ENCODE measurements at regions not wholly inside any gene's neighbourhood (a gene's known extent, or its start where the extent isn't known, plus 50 kb on each side); places are given as distances from the start of the nearest gene placed in this dataset.
"Not testable (repeated sequence)": the region's sequence is repeated elsewhere in the genome, so short reads cannot be mapped to it uniquely, and the experiment has no call there.

GRCh38 chr16:59959311-59959710 lies 1225.2 kb upstream of the GOT2 start:
- Histone ChIP-seq H3K27ac (ENCODE audit: low read depth in 1 of 2, low read length in 2 of 2) (no peak overlapping the region), H3K9me3 (ENCODE audit: control insufficient read depth in 4 of 4, low read length in 3 of 4) (no peaks in the 10 kb centered on the region), H3K4me1 (ENCODE audit: control insufficient read depth in 4 of 4, insufficient read depth in 4 of 4, low read length in 3 of 4) (no peaks in the 10 kb centered on the region), H3K9ac (ENCODE audit: low read depth in 1 of 2, low read length in 2 of 2) (no peak overlapping the region), H3K36me3 (ENCODE audit: control insufficient read depth in 4 of 4, insufficient read depth in 3 of 4, low read depth in 1 of 4, low read length in 3 of 4) (no peaks in the 10 kb centered on the region), H3K4me3 (ENCODE audit: low read depth in 1 of 3, low read length in 3 of 3) (no peak overlapping the region), H3K27me3 (ENCODE audit: control insufficient read depth in 4 of 4, insufficient read depth in 4 of 4, low read length in 3 of 4) (no peaks in the 10 kb centered on the region)
- DNase-seq (ENCODE audit: low spot score), result no peak
- no peak for TF ChIP-seq RXRA (IDR thresholded peaks at IDR 0.05)
- TF ChIP-seq NR2F2 (IDR thresholded peaks at IDR 0.05), result no peak
- TF ChIP-seq, protein P1, sequence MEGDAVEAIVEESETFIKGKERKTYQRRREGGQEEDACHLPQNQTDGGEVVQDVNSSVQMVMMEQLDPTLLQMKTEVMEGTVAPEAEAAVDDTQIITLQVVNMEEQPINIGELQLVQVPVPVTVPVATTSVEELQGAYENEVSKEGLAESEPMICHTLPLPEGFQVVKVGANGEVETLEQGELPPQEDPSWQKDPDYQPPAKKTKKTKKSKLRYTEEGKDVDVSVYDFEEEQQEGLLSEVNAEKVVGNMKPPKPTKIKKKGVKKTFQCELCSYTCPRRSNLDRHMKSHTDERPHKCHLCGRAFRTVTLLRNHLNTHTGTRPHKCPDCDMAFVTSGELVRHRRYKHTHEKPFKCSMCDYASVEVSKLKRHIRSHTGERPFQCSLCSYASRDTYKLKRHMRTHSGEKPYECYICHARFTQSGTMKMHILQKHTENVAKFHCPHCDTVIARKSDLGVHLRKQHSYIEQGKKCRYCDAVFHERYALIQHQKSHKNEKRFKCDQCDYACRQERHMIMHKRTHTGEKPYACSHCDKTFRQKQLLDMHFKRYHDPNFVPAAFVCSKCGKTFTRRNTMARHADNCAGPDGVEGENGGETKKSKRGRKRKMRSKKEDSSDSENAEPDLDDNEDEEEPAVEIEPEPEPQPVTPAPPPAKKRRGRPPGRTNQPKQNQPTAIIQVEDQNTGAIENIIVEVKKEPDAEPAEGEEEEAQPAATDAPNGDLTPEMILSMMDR (IDR thresholded peaks at IDR 0.05; ENCODE audit: low read depth, low read length, missing input control), result no peak
- no peak for TF ChIP-seq YY1 (IDR thresholded peaks at IDR 0.05)
- no peak for TF ChIP-seq RAD21 (IDR thresholded peaks at IDR 0.05)
- WGBS, result 67% methylated on average over 3 of the region's 3 CpGs

DNA sequence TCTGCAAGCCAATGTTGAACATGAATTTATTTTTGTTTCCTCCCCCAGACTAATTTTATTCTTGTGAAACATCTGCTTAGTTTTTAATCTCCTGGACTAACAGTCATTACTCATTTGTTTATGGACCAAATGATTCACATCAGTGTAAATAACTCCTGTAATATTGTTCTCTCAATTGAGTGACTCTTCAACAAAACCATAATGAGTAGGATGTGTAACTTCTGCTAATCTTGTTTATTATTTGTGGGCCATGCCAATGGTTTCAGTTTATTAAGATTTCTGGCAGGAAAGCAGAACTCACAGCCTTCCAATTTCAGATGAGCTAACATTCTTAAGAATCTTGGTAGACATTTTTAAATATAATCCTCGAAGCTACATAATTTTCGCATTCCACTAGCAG lies 1216.3 kb upstream of the GOT2 start:
- Histone ChIP-seq H3K9ac (ENCODE audit: low read depth in 1 of 2, low read length in 2 of 2) (no peak overlapping the region), H3K9me3 (ENCODE audit: control insufficient read depth in 4 of 4, low read length in 3 of 4) (no peaks in the 10 kb centered on the region), H3K27ac (ENCODE audit: low read depth in 1 of 2, low read length in 2 of 2) (no peak overlapping the region), H3K36me3 (ENCODE audit: control insufficient read depth in 4 of 4, insufficient read depth in 3 of 4, low read depth in 1 of 4, low read length in 3 of 4) (no peaks in the 10 kb centered on the region), H3K4me1 (ENCODE audit: control insufficient read depth in 4 of 4, insufficient read depth in 4 of 4, low read length in 3 of 4) (no peaks in the 10 kb centered on the region), H3K4me3 (ENCODE audit: low read depth in 1 of 3, low read length in 3 of 3) (no peak overlapping the region), H3K27me3 (ENCODE audit: control insufficient read depth in 4 of 4, insufficient read depth in 4 of 4, low read length in 3 of 4) (no peaks in the 10 kb centered on the region)
- DNase-seq (ENCODE audit: low spot score), result no peak
- no peak for TF ChIP-seq RXRA (IDR thresholded peaks at IDR 0.05)
- no peak for TF ChIP-seq HNF4G (IDR thresholded peaks at IDR 0.05)
- TF ChIP-seq NR2F2 (IDR thresholded peaks at IDR 0.05), result no peak
- no peak for TF ChIP-seq FOXA1 (IDR thresholded peaks at IDR 0.05)
- no peak for TF ChIP-seq JUND (IDR thresholded peaks at IDR 0.05)
- 83% methylated on average over 2 of the region's 2 CpGs for WGBS

- not testable (repeated sequence) for H3K4me1 ChIP-seq (ENCODE audit: control insufficient read depth in 4 of 4, insufficient read depth in 4 of 4, low read length in 3 of 4); H3K9ac ChIP-seq (ENCODE audit: low read depth in 1 of 2, low read length in 2 of 2); H3K27me3 ChIP-seq (ENCODE audit: control insufficient read depth in 4 of 4, insufficient read depth in 4 of 4, low read length in 3 of 4); H3K9me3 ChIP-seq (ENCODE audit: control insufficient read depth in 4 of 4, low read length in 3 of 4); H3K27ac ChIP-seq (ENCODE audit: low read depth in 1 of 2, low read length in 2 of 2); H3K36me3 ChIP-seq (ENCODE audit: control insufficient read depth in 4 of 4, insufficient read depth in 3 of 4, low read depth in 1 of 4, low read length in 3 of 4); H3K4me3 ChIP-seq (ENCODE audit: low read depth in 1 of 3, low read length in 3 of 3); DNase-seq (ENCODE audit: low spot score)
- 61% methylated on average over 5 of the region's 5 CpGs for WGBS
Measured at GRCh38 chr16:59944041-59944440, 1209.9 kb upstream of the GOT2 start.

DNA sequence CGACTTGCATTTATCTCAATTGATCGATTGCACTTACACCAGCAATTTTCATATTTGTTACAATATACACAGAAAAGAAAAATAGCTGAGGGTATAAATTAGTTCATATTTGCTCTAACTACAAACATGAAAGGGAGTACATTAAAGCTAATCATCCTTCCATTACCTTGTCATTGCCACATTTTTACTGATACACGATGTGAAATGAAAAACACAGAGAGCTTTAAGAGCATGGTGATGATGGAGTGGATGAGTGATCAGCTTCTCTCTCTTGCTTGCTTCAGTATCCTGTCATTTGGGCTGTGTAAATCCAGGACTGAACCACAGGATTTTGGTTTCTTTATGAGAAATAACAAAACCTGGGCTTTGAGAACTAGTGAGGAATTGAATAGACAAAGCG lies 1207.5 kb upstream of the GOT2 start:
- Histone ChIP-seq H3K36me3 (ENCODE audit: control insufficient read depth in 4 of 4, insufficient read depth in 3 of 4, low read depth in 1 of 4, low read length in 3 of 4) (no peaks in the 10 kb centered on the region), H3K4me1 (ENCODE audit: control insufficient read depth in 4 of 4, insufficient read depth in 4 of 4, low read length in 3 of 4) (no peaks in the 10 kb centered on the region), H3K9ac (ENCODE audit: low read depth in 1 of 2, low read length in 2 of 2) (no peak overlapping the region), H3K27me3 (ENCODE audit: control insufficient read depth in 4 of 4, insufficient read depth in 4 of 4, low read length in 3 of 4) (no peaks in the 10 kb centered on the region), H3K27ac (ENCODE audit: low read depth in 1 of 2, low read length in 2 of 2) (no peak overlapping the region), H3K9me3 (ENCODE audit: control insufficient read depth in 4 of 4, low read length in 3 of 4) (no peaks in the 10 kb centered on the region), H3K4me3 (ENCODE audit: low read depth in 1 of 3, low read length in 3 of 3) (no peak overlapping the region)
- TF ChIP-seq YY1 (IDR thresholded peaks at IDR 0.05) (no peak), RXRA (IDR thresholded peaks at IDR 0.05) (no peak), ATF3 (IDR thresholded peaks at IDR 0.05) (no peak), NR2F2 (IDR thresholded peaks at IDR 0.05) (no peak), JUND (IDR thresholded peaks at IDR 0.05) (no peak), HNF4A (conservative IDR thresholded peaks at IDR 0.05) (no peak), HNF4G (IDR thresholded peaks at IDR 0.05) (no peak), TAF1 (conservative IDR thresholded peaks at IDR 0.05) (no peak), RAD21 (IDR thresholded peaks at IDR 0.05) (no peak), EGR1 (IDR thresholded peaks at IDR 0.05; ENCODE audit: low read depth in 2 of 2) (no peak), REST (IDR thresholded peaks at IDR 0.05) (no peak), FOXA2 (IDR thresholded peaks at IDR 0.05) (no peak), SP1 (IDR thresholded peaks at IDR 0.05) (no peak)
- TF ChIP-seq, protein P1 (IDR thresholded peaks at IDR 0.05; ENCODE audit: low read depth, low read length, missing input control), result no peak
- TF ChIP-seq, protein P2, sequence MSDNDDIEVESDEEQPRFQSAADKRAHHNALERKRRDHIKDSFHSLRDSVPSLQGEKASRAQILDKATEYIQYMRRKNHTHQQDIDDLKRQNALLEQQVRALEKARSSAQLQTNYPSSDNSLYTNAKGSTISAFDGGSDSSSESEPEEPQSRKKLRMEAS (IDR thresholded peaks at IDR 0.05), result no peak
- no peak for DNase-seq (ENCODE audit: low spot score)
- WGBS, result 82% methylated on average over 4 of the region's 4 CpGs

All from liver (tissue), 8 donors.